HepG2 (cell line): ENCODE measurements at regions not wholly inside any gene's neighbourhood (a gene's known extent, or its start where the extent isn't known, plus 50 kb on each side); places are given as distances from the start of the nearest gene placed in this dataset.

ENCODE experiments used
- ATAC-seq: fragments of 200-7000 bp; cut with Tn5 transposase; 3 replicates; pipeline ENCODE4 v1.9.1; 2020; ENCODE audit warnings: mild to moderate bottlenecking, moderate library complexity
- BruUV-seq: library from RNA; stranded (reverse); fragments of 400-500 nt; replicated peaks from 2 replicates; lab custom pipeline; 2021; lab: Mats Ljungman, UMichigan
- CTCF ChIA-PET: fragments of 300-600 bp; formaldehyde crosslinking; extraction: SDS; loops from one replicate; lab custom pipeline; 2021; ENCODE audit warnings: low total read pairs, inconsistent platforms, low intra/inter-chr PET ratio; lab: Yijun Ruan, JAX
- POLR2A ChIA-PET: fragments of 350-600 bp; sonication (Branson Sonifier 250); formaldehyde crosslinking; loops from one replicate; lab custom pipeline; 2020; ENCODE audit warnings: antibody characterized with exemption, inconsistent platforms; lab: Yijun Ruan, JAX
- DNase-seq: peaks from one replicate; pipeline ENCODE4 v3.0.0-alpha.2; 2015; ENCODE audit warnings: low spot score
- FAIRE-seq: peaks from 3 replicates; lab custom pipeline; 2011; peaks lifted over from hg19 to GRCh38; lab: Jason Lieb, UNC
- H2AFZ ChIP-seq: one replicate; pipeline ENCODE4 v1.6.1; 2011; ENCODE audit warnings: low read length, inconsistent platforms
- H3K27ac ChIP-seq: fragments of 300-600 bp; 3 replicates; pipeline ENCODE4 v1.8.0; 2011; ENCODE audit warnings: mixed run types, mild to moderate bottlenecking, mixed read lengths, low read length, inconsistent platforms; ENCODE audit not compliant: insufficient read depth; ENCODE audit errors: extremely low read length
- H3K27me3 ChIP-seq, 2 experiments: fragments of 200-600 bp in 1 of 2; 2 replicates in 1 of 2; 3 replicates in 1 of 2; pipeline versions ENCODE4 v1.6.0 to v1.8.0; 2011; ENCODE audit warnings: low read length in 2 of 2, mild to moderate bottlenecking in 2 of 2, moderate library complexity in 2 of 2, inconsistent platforms in 1 of 2; ENCODE audit not compliant: insufficient read depth in 2 of 2, control insufficient read depth in 1 of 2
- H3K36me3 ChIP-seq, 2 experiments: fragments of 200-600 bp in 1 of 2; replicated peaks in 1 of 2; 2 replicates in 1 of 2; 3 replicates in 1 of 2; pipeline versions ENCODE4 v1.5.1 to v1.8.0; 2011; ENCODE audit warnings: low read length in 2 of 2, inconsistent platforms in 1 of 2; ENCODE audit not compliant: insufficient read depth in 2 of 2, control insufficient read depth in 1 of 2
- H3K4me1 ChIP-seq: 2 replicates; pipeline ENCODE4 v1.5.1; 2012; ENCODE audit warnings: low read length, inconsistent platforms; ENCODE audit not compliant: insufficient read depth
- H3K4me2 ChIP-seq: 2 replicates; pipeline ENCODE4 v1.6.0; 2011; ENCODE audit warnings: low read depth, low read length, inconsistent platforms
- H3K4me3 ChIP-seq, 3 experiments: fragments of 200-600 bp in 1 of 3; sonication (generic), shearing (Covaris generic) in 1 of 3; replicated peaks in 1 of 3; 2 replicates each; pipeline ENCODE4 v1.5.1; 2011 to 2016; ENCODE audit warnings: low read length in 3 of 3, inconsistent platforms in 2 of 3, low read depth in 2 of 3, mild to moderate bottlenecking in 2 of 3, control low read depth in 1 of 3, mixed read lengths in 1 of 3; ENCODE audit not compliant: insufficient read depth in 1 of 3
- H3K79me2 ChIP-seq: one replicate; pipeline ENCODE4 v1.6.1; 2011; ENCODE audit warnings: low read length, inconsistent platforms; ENCODE audit not compliant: insufficient read depth
- H3K9ac ChIP-seq: 2 replicates; pipeline ENCODE4 v1.6.0; 2011; ENCODE audit warnings: mild to moderate bottlenecking, low read depth, low read length, inconsistent platforms; ENCODE audit not compliant: insufficient read depth
- H3K9me3 ChIP-seq: 2 replicates; pipeline ENCODE4 v1.5.1; 2012; ENCODE audit warnings: mild to moderate bottlenecking, low read length
- H4K20me1 ChIP-seq: 2 replicates; pipeline ENCODE4 v1.6.0; 2011; ENCODE audit warnings: inconsistent platforms, mild to moderate bottlenecking, low read length, moderate library complexity; ENCODE audit not compliant: insufficient read depth
- HNF4G ChIP-seq, 2 experiments: sonication (generic) in 1 of 2; formaldehyde crosslinking in 1 of 2; IDR thresholded peaks; 2 replicates each; pipeline versions ENCODE4 v1.4.0 to v1.6.1; 2011 to 2020; ENCODE audit warnings: borderline replicate concordance in 2 of 2, low read depth in 2 of 2, mild to moderate bottlenecking in 2 of 2, low read length in 1 of 2, missing genetic modification reagents in 1 of 2, moderate library complexity in 1 of 2
- NFRKB ChIP-seq: fragments of 450-650 bp; IDR thresholded peaks from 2 replicates; pipeline ENCODE4 v1.6.1; 2017
- SIX4 ChIP-seq: sonication (generic); formaldehyde crosslinking; IDR thresholded peaks from 2 replicates; pipeline ENCODE4 v1.4.0; 2020; ENCODE audit warnings: missing genetic modification reagents
- SRSF9 ChIP-seq: fragments of 200-400 bp; formaldehyde crosslinking; IDR thresholded peaks from 2 replicates; pipeline ENCODE4 v1.6.1; 2018; ENCODE audit warnings: borderline replicate concordance, mild to moderate bottlenecking, low read depth, low read length; ENCODE audit not compliant: insufficient read depth, poor library complexity, severe bottlenecking
- SUZ12 ChIP-seq: fragments of 150-350 bp; IDR thresholded peaks from 2 replicates; pipeline ENCODE4 v1.6.1; 2014; ENCODE audit warnings: low read depth, low read length
- TBX3 ChIP-seq: fragments of 450-650 bp; IDR thresholded peaks from 2 replicates; pipeline ENCODE4 v1.6.1; 2017; ENCODE audit warnings: antibody characterized with exemption, mild to moderate bottlenecking, inconsistent platforms, borderline replicate concordance
- U2AF1 ChIP-seq: fragments of 200-400 bp; formaldehyde crosslinking; optimal IDR thresholded peaks from 2 replicates; pipeline ENCODE3; 2017; ENCODE audit warnings: mild to moderate bottlenecking, low read depth, low read length
- WGBS: methylation state at CpG from one replicate; pipeline ENCODE4 v1.1.6; 2017; ENCODE audit warnings: low lambda C conversion rate; 5-methylcytosine and 5-hydroxymethylcytosine counted together
- in situ Hi-C: cut with HindIII; loops from 2 replicates; pipeline ENCODE4 v1.10.0; 2017; ENCODE audit warnings: low pct_unique_long_range_greater_than_20kb; ENCODE audit not compliant: extremely low pct_ligation_motif_present
- intact Hi-C: fragments of 100-400 bp; cut with micrococcal nuclease; formaldehyde crosslinking; loops from one replicate; pipeline ENCODE4 v1.10.0; 2022; ENCODE audit not compliant: unreplicated experiment
- TF ChIP-seq, protein P1 (sequence below): IDR thresholded peaks from 2 replicates; pipeline ENCODE4 v1.6.1; 2012; ENCODE audit warnings: low read depth, low read length, improper control_type of control experiment
- TF ChIP-seq, protein P2 (sequence below): sonication (generic); formaldehyde crosslinking; conservative IDR thresholded peaks from 2 replicates; pipeline ENCODE4 v1.8.0; 2022; ENCODE audit warnings: low read depth, missing genetic modification reagents
- TF ChIP-seq, protein P3 (sequence below): sonication (generic); formaldehyde crosslinking; IDR thresholded peaks from 2 replicates; pipeline ENCODE4 v1.4.0; 2020; ENCODE audit warnings: mild to moderate bottlenecking, missing genetic modification reagents
- TF ChIP-seq, protein P4 (sequence below): IDR thresholded peaks from 2 replicates; pipeline ENCODE4 v1.6.1; 2016; ENCODE audit warnings: missing biosample characterization, missing genetic modification reagents, low read depth
- TF ChIP-seq, protein P5 (sequence below): sonication (generic); formaldehyde crosslinking; IDR thresholded peaks from 2 replicates; pipeline ENCODE4 v1.4.0; 2020; ENCODE audit warnings: missing genetic modification reagents, mild to moderate bottlenecking, borderline replicate concordance

DNA sequence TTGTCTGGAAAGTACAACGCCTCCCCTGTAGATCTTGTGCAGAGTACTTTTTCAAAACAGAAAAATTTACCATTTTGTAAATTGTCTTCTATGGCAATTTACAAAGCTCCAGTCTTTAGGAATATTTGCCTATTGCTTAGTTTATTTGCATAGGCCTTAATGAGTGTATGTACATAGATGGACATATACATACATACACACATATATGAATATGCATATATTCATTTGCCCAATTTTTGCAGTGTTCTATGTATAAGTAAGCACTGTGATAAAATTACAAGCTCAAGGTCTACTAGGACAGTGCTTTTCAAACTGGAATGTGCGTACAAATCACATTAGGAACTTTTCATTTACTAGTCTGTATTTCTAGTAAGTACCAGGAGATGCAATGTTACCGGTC lies 301.3 kb upstream of the SMARCA2 start:
- ATAC-seq: no peak
- Histone ChIP-seq H3K9me3 (no peaks in the 10 kb centered on the region), H3K36me3 (no peaks in the 10 kb centered on the region), H2AFZ (no peak overlapping the region), H3K9ac (no peak overlapping the region), H4K20me1 (no peaks in the 10 kb centered on the region), H3K4me3 (no peak overlapping the region), H3K79me2 (no peaks in the 10 kb centered on the region), H3K4me1 (no peaks in the 10 kb centered on the region), H3K27ac (no peak overlapping the region), H3K4me2 (no peak overlapping the region), H3K27me3 (no peaks in the 10 kb centered on the region)
- no peak for DNase-seq
- no peak for FAIRE-seq
- BruUV-seq: no TSS peak
- intact Hi-C loops: no loop called here
- 26% methylated on average over 3 of the region's 3 CpGs for WGBS
- in situ Hi-C loops: no loop called here
- POLR2A ChIA-PET: no interaction called here
- CTCF ChIA-PET: no interaction called here
- TF ChIP-seq, protein P1, sequence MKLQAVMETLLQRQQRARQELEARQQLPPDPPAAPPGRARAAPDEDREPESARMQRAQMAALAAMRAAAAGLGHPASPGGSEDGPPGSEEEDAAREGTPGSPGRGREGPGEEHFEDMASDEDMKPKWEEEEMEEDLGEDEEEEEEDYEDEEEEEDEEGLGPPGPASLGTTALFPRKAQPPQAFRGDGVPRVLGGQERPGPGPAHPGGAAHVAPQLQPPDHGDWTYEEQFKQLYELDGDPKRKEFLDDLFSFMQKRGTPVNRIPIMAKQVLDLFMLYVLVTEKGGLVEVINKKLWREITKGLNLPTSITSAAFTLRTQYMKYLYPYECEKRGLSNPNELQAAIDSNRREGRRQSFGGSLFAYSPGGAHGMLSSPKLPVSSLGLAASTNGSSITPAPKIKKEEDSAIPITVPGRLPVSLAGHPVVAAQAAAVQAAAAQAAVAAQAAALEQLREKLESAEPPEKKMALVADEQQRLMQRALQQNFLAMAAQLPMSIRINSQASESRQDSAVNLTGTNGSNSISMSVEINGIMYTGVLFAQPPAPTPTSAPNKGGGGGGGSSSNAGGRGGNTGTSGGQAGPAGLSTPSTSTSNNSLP: no peak
- TF ChIP-seq NFRKB: no peak
- no peak for TF ChIP-seq TBX3
- TF ChIP-seq SUZ12: no peak
- TF ChIP-seq, protein P2, sequence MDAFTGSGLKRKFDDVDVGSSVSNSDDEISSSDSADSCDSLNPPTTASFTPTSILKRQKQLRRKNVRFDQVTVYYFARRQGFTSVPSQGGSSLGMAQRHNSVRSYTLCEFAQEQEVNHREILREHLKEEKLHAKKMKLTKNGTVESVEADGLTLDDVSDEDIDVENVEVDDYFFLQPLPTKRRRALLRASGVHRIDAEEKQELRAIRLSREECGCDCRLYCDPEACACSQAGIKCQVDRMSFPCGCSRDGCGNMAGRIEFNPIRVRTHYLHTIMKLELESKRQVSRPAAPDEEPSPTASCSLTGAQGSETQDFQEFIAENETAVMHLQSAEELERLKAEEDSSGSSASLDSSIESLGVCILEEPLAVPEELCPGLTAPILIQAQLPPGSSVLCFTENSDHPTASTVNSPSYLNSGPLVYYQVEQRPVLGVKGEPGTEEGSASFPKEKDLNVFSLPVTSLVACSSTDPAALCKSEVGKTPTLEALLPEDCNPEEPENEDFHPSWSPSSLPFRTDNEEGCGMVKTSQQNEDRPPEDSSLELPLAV (CRISPR knock-in tag): no peak
- TF ChIP-seq, protein P3, sequence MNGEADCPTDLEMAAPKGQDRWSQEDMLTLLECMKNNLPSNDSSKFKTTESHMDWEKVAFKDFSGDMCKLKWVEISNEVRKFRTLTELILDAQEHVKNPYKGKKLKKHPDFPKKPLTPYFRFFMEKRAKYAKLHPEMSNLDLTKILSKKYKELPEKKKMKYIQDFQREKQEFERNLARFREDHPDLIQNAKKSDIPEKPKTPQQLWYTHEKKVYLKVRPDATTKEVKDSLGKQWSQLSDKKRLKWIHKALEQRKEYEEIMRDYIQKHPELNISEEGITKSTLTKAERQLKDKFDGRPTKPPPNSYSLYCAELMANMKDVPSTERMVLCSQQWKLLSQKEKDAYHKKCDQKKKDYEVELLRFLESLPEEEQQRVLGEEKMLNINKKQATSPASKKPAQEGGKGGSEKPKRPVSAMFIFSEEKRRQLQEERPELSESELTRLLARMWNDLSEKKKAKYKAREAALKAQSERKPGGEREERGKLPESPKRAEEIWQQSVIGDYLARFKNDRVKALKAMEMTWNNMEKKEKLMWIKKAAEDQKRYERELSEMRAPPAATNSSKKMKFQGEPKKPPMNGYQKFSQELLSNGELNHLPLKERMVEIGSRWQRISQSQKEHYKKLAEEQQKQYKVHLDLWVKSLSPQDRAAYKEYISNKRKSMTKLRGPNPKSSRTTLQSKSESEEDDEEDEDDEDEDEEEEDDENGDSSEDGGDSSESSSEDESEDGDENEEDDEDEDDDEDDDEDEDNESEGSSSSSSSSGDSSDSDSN: no peak
- no peak for TF ChIP-seq SRSF9
- TF ChIP-seq, protein P4, sequence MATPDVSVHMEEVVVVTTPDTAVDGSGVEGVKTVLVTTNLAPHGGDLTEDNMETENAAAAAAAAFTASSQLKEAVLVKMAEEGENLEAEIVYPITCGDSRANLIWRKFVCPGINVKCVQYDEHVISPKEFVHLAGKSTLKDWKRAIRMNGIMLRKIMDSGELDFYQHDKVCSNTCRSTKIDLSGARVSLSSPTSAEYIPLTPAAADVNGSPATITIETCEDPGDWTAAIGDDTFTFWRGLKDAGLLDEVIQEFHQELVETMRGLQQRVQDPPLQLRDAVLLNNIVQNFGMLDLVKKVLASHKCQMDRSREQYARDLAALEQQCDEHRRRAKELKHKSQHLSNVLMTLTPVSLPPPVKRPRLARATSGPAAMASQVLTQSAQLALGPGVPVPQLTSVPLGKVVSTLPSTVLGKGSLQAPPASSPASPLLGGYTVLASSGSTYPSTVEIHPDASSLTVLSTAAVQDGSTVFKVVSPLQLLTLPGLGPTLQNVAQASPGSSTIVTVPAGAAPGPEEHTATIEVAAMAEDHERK: no peak
- TF ChIP-seq SIX4 (CRISPR knock-in tag): no peak
- no peak for TF ChIP-seq U2AF1
- TF ChIP-seq, protein P5, sequence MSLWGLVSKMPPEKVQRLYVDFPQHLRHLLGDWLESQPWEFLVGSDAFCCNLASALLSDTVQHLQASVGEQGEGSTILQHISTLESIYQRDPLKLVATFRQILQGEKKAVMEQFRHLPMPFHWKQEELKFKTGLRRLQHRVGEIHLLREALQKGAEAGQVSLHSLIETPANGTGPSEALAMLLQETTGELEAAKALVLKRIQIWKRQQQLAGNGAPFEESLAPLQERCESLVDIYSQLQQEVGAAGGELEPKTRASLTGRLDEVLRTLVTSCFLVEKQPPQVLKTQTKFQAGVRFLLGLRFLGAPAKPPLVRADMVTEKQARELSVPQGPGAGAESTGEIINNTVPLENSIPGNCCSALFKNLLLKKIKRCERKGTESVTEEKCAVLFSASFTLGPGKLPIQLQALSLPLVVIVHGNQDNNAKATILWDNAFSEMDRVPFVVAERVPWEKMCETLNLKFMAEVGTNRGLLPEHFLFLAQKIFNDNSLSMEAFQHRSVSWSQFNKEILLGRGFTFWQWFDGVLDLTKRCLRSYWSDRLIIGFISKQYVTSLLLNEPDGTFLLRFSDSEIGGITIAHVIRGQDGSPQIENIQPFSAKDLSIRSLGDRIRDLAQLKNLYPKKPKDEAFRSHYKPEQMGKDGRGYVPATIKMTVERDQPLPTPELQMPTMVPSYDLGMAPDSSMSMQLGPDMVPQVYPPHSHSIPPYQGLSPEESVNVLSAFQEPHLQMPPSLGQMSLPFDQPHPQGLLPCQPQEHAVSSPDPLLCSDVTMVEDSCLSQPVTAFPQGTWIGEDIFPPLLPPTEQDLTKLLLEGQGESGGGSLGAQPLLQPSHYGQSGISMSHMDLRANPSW (CRISPR knock-in tag): no peak
- TF ChIP-seq HNF4G (IDR thresholded peaks at IDR 0.05; ENCODE audit: borderline replicate concordance, low read depth, low read length): no peak
- no peak for TF ChIP-seq HNF4G (CRISPR knock-in tag; IDR thresholded peaks at IDR 0.05; ENCODE audit: borderline replicate concordance, low read depth)
